ENCODE measurements at regions not wholly inside any gene's neighbourhood (a gene's known extent, or its start where the extent isn't known, plus 50 kb on each side); places are given as distances from the start of the nearest gene placed in this dataset.

GRCh38 chr2:181268174-181268867, 188.9 kb upstream of the ITGA4 start:
- TF ChIP-seq CTCF (IDR thresholded peaks at IDR 0.05) (no peak), POLR2AphosphoS5 (IDR thresholded peaks at IDR 0.05) (no peak)
